ENCODE measurements at regions not wholly inside any gene's neighbourhood (a gene's known extent, or its start where the extent isn't known, plus 50 kb on each side); places are given as distances from the start of the nearest gene placed in this dataset.

DNA sequence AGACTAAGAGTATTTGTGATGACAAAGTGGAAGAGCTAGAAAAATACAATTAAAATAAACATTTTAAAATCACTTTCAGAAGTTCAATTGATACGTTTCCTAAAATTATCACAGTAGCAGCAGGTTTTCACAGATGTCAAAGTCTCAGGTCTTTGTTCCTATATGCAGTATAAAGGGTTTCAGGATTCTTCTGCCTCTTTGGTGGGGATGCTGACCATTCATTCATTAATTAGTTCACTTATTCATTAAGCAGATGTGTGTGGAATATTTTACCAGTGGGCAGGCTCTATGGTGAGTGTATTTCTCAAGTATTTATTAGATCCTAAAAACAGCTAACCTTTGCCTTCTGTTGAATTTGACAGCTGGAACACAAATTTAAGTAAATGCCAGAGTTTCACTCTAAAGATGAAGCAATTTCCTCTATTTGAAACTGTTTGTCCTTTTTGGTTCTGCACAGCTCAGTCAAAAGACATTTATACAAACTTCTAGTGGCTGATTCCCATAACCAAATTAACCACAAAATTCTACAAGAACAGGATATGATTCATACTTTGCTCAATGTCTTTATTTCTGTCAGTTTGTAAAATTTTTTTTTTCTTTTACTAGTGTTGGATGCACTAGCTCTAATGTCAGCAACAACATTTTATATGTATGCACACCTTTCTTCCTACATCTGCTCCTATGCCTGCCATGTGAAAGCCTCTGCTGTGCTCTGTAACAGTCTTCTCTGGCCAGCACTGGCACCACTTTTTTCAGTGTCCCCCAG, 75.9 kb upstream of the PRR16 start:
- Histone ChIP-seq H2AK5ac (ENCODE audit: low read length) (no peak overlapping the region), H3K27ac (ENCODE audit: low read depth, low read length) (no peak overlapping the region), H2BK15ac (replicated peaks; ENCODE audit: low read depth) (no peak overlapping the region), H3K56ac (ENCODE audit: low read length) (no peak overlapping the region), H3K9ac (ENCODE audit: low read length) (no peak overlapping the region), H3K23ac (ENCODE audit: low read length) (no peak overlapping the region), H4K8ac (ENCODE audit: low read depth, low read length) (no peak overlapping the region), H3K79me2 (ENCODE audit: control insufficient read depth, insufficient read depth, low read length) (no peaks in the 10 kb centered on the region), H2BK120ac (ENCODE audit: low read depth, low read length) (no peak overlapping the region), H2BK5ac (ENCODE audit: low read length) (no peak overlapping the region), H3K79me1 (ENCODE audit: low read length) (no peaks in the 10 kb centered on the region), H3K4me1 (ENCODE audit: control insufficient read depth, low read depth, low read length) (no peaks in the 10 kb centered on the region), H3K36me3 (ENCODE audit: control insufficient read depth, insufficient read depth, low read length) (no peaks in the 10 kb centered on the region), H3K27me3 (ENCODE audit: insufficient read depth, low read length, poor library complexity) (no peaks in the 10 kb centered on the region), H3K4ac (ENCODE audit: low read depth, low read length) (no peak overlapping the region), H3K4me3 (ENCODE audit: low read length) (no peak overlapping the region), H3K18ac (ENCODE audit: low read length) (no peak overlapping the region), H3K4me2 (ENCODE audit: low read length) (no peak overlapping the region), H4K5ac (ENCODE audit: low read length) (no peak overlapping the region)
- no peak for DNase-seq
- WGBS (ENCODE audit: extremely low coverage, insufficient coverage, low lambda C conversion rate): no CpG with 5 or more reads among the region's 1 CpG

DNA sequence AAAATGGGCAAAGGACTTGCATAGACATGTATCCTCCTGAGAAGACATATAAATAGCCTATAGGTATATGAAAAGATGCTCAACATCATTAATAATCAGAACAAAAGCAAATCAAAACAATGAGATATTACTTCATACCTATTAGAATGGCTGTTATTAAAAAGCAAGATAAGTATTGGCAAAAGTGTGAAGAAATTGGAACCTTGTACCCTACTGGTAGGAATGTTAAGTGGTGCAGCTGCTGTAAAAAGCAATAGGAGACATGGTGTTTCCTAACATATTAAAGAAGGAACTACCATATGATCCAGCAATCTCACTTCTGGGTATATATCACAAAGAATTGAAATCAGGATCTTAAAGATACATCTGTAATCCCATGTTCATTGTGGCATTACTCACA, 69.8 kb upstream of the PRR16 start:
- H3K36me3 ChIP-seq (ENCODE audit: control insufficient read depth, insufficient read depth, low read length): no peaks in the 10 kb centered on the region
- DNase-seq: no peak
- no peak overlapping the region for H3K56ac ChIP-seq (ENCODE audit: low read length)
- H2AK5ac ChIP-seq (ENCODE audit: low read length): no peak overlapping the region
- no peak overlapping the region for H2BK120ac ChIP-seq (ENCODE audit: low read depth, low read length)
- no peak overlapping the region for H2BK5ac ChIP-seq (ENCODE audit: low read length)
- H3K27ac ChIP-seq (ENCODE audit: low read depth, low read length): no peak overlapping the region
- H3K4me3 ChIP-seq (ENCODE audit: low read length): no peak overlapping the region
- H3K23ac ChIP-seq (ENCODE audit: low read length): no peak overlapping the region
- no peak overlapping the region for H4K8ac ChIP-seq (ENCODE audit: low read depth, low read length)
- no peak overlapping the region for H3K18ac ChIP-seq (ENCODE audit: low read length)
- no peaks in the 10 kb centered on the region for H3K4me1 ChIP-seq (ENCODE audit: control insufficient read depth, low read depth, low read length)
- H3K27me3 ChIP-seq (ENCODE audit: insufficient read depth, low read length, poor library complexity): no peaks in the 10 kb centered on the region
- no peak overlapping the region for H3K4ac ChIP-seq (ENCODE audit: low read depth, low read length)
- H4K5ac ChIP-seq (ENCODE audit: low read length): no peak overlapping the region
- H2BK15ac ChIP-seq (replicated peaks; ENCODE audit: low read depth): no peak overlapping the region
- no peaks in the 10 kb centered on the region for H3K79me1 ChIP-seq (ENCODE audit: low read length)
- no peaks in the 10 kb centered on the region for H3K79me2 ChIP-seq (ENCODE audit: control insufficient read depth, insufficient read depth, low read length)
- H3K9ac ChIP-seq (ENCODE audit: low read length): no peak overlapping the region
- no peak overlapping the region for H3K4me2 ChIP-seq (ENCODE audit: low read length)

- Histone ChIP-seq H2BK120ac (ENCODE audit: low read depth, low read length) (no peak overlapping the region), H3K18ac (ENCODE audit: low read length) (no peak overlapping the region), H2AK5ac (ENCODE audit: low read length) (no peak overlapping the region), H2BK5ac (ENCODE audit: low read length) (no peak overlapping the region), H3K27me3 (ENCODE audit: insufficient read depth, low read length, poor library complexity) (no peaks in the 10 kb centered on the region), H3K23ac (ENCODE audit: low read length) (no peak overlapping the region), H3K4me1 (ENCODE audit: control insufficient read depth, low read depth, low read length) (no peaks in the 10 kb centered on the region), H4K8ac (ENCODE audit: low read depth, low read length) (no peak overlapping the region), H3K56ac (ENCODE audit: low read length) (no peak overlapping the region), H3K9ac (ENCODE audit: low read length) (no peak overlapping the region), H3K27ac (ENCODE audit: low read depth, low read length) (no peak overlapping the region), H4K5ac (ENCODE audit: low read length) (no peak overlapping the region), H3K79me2 (ENCODE audit: control insufficient read depth, insufficient read depth, low read length) (no peaks in the 10 kb centered on the region), H3K4ac (ENCODE audit: low read depth, low read length) (no peak overlapping the region), H2BK15ac (replicated peaks; ENCODE audit: low read depth) (no peak overlapping the region), H3K36me3 (ENCODE audit: control insufficient read depth, insufficient read depth, low read length) (no peaks in the 10 kb centered on the region), H3K79me1 (ENCODE audit: low read length) (no peaks in the 10 kb centered on the region), H3K4me2 (ENCODE audit: low read length) (no peak overlapping the region), H3K4me3 (ENCODE audit: low read length) (no peak overlapping the region)
- DNase-seq: no peak
These were observed 67.9 kb upstream of the PRR16 start for GRCh38 chr5:120396186-120396585.

- no peak overlapping the region for H2BK5ac ChIP-seq (ENCODE audit: low read length)
- H3K9ac ChIP-seq (ENCODE audit: low read length): no peak overlapping the region
- H2BK15ac ChIP-seq (replicated peaks; ENCODE audit: low read depth): no peak overlapping the region
- H2AK5ac ChIP-seq (ENCODE audit: low read length): no peak overlapping the region
- H3K27me3 ChIP-seq (ENCODE audit: insufficient read depth, low read length, poor library complexity): no peaks in the 10 kb centered on the region
- WGBS (ENCODE audit: extremely low coverage, insufficient coverage, low lambda C conversion rate): no CpG with 5 or more reads among the region's 1 CpG
- H4K5ac ChIP-seq (ENCODE audit: low read length): no peak overlapping the region
- H3K18ac ChIP-seq (ENCODE audit: low read length): no peak overlapping the region
- H3K4me2 ChIP-seq (ENCODE audit: low read length): no peak overlapping the region
- H3K79me1 ChIP-seq (ENCODE audit: low read length): no peaks in the 10 kb centered on the region
- H3K27ac ChIP-seq (ENCODE audit: low read depth, low read length): no peak overlapping the region
- no peak overlapping the region for H3K4me3 ChIP-seq (ENCODE audit: low read length)
- DNase-seq: no peak
- no peaks in the 10 kb centered on the region for H3K4me1 ChIP-seq (ENCODE audit: control insufficient read depth, low read depth, low read length)
- no peaks in the 10 kb centered on the region for H3K36me3 ChIP-seq (ENCODE audit: control insufficient read depth, insufficient read depth, low read length)
- no peak overlapping the region for H3K4ac ChIP-seq (ENCODE audit: low read depth, low read length)
- H3K56ac ChIP-seq (ENCODE audit: low read length): no peak overlapping the region
- no peak overlapping the region for H4K8ac ChIP-seq (ENCODE audit: low read depth, low read length)
- no peaks in the 10 kb centered on the region for H3K79me2 ChIP-seq (ENCODE audit: control insufficient read depth, insufficient read depth, low read length)
- H3K23ac ChIP-seq (ENCODE audit: low read length): no peak overlapping the region
- no peak overlapping the region for H2BK120ac ChIP-seq (ENCODE audit: low read depth, low read length)
These were observed 63.7 kb upstream of the PRR16 start for GRCh38 chr5:120400356-120400755.

GRCh38 chr5:120402606-120403005, 61.5 kb upstream of the PRR16 start:
- Histone ChIP-seq H3K27ac (ENCODE audit: low read depth, low read length) (no peak overlapping the region), H2BK120ac (ENCODE audit: low read depth, low read length) (no peak overlapping the region), H3K4me2 (ENCODE audit: low read length) (no peak overlapping the region), H3K56ac (ENCODE audit: low read length) (no peak overlapping the region), H3K79me1 (ENCODE audit: low read length) (no peaks in the 10 kb centered on the region), H2BK15ac (replicated peaks; ENCODE audit: low read depth) (no peak overlapping the region), H3K18ac (ENCODE audit: low read length) (no peak overlapping the region), H3K4ac (ENCODE audit: low read depth, low read length) (no peak overlapping the region), H3K36me3 (ENCODE audit: control insufficient read depth, insufficient read depth, low read length) (no peaks in the 10 kb centered on the region), H2BK5ac (ENCODE audit: low read length) (no peak overlapping the region), H3K9ac (ENCODE audit: low read length) (no peak overlapping the region), H4K5ac (ENCODE audit: low read length) (no peak overlapping the region), H3K4me1 (ENCODE audit: control insufficient read depth, low read depth, low read length) (no peaks in the 10 kb centered on the region), H3K4me3 (ENCODE audit: low read length) (no peak overlapping the region), H3K27me3 (ENCODE audit: insufficient read depth, low read length, poor library complexity) (no peaks in the 10 kb centered on the region), H3K79me2 (ENCODE audit: control insufficient read depth, insufficient read depth, low read length) (no peaks in the 10 kb centered on the region), H2AK5ac (ENCODE audit: low read length) (no peak overlapping the region), H4K8ac (ENCODE audit: low read depth, low read length) (no peak overlapping the region), H3K23ac (ENCODE audit: low read length) (no peak overlapping the region)
- no peak for DNase-seq
- WGBS (ENCODE audit: extremely low coverage, insufficient coverage, low lambda C conversion rate): no CpG with 5 or more reads among the region's 2 CpGs

DNA sequence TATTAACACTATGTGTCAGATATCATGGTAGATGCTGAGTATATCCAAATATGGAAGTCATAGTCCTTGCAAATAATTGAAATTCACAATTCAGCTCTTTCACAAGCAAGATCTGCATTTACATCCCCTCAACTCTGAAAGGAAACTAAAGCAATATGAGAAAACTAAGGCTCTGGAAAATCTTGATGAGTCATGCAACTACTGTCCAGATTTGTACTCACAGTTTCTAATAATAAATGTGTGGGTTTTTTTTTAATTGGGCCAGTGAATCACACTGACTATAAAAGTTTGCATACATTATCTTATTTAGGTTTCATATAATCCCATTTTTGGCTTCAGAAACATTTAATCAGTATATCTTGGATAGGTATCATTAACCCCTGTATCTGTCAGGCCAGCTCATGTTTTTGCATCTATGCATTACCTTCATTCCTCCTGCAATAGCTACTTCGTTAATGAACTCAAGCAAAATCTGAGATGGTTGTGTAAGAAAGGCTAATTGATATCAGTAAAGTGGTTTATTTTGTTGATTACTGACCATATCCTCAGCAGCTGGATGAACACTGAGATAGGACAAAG, 58.7 kb upstream of the PRR16 start:
- no peak overlapping the region for H4K5ac ChIP-seq (ENCODE audit: low read length)
- no peak overlapping the region for H3K4me2 ChIP-seq (ENCODE audit: low read length)
- no peak overlapping the region for H3K56ac ChIP-seq (ENCODE audit: low read length)
- H3K27ac ChIP-seq (ENCODE audit: low read depth, low read length): no peak overlapping the region
- H4K8ac ChIP-seq (ENCODE audit: low read depth, low read length): no peak overlapping the region
- no peaks in the 10 kb centered on the region for H3K79me2 ChIP-seq (ENCODE audit: control insufficient read depth, insufficient read depth, low read length)
- no peaks in the 10 kb centered on the region for H3K27me3 ChIP-seq (ENCODE audit: insufficient read depth, low read length, poor library complexity)
- no peak overlapping the region for H3K9ac ChIP-seq (ENCODE audit: low read length)
- DNase-seq: no peak
- H2BK120ac ChIP-seq (ENCODE audit: low read depth, low read length): no peak overlapping the region
- no peaks in the 10 kb centered on the region for H3K4me1 ChIP-seq (ENCODE audit: control insufficient read depth, low read depth, low read length)
- no peaks in the 10 kb centered on the region for H3K36me3 ChIP-seq (ENCODE audit: control insufficient read depth, insufficient read depth, low read length)
- no CpG with 5 or more reads among the region's 1 CpG for WGBS (ENCODE audit: extremely low coverage, insufficient coverage, low lambda C conversion rate)
- no peak overlapping the region for H3K18ac ChIP-seq (ENCODE audit: low read length)
- H3K23ac ChIP-seq (ENCODE audit: low read length): no peak overlapping the region
- no peaks in the 10 kb centered on the region for H3K79me1 ChIP-seq (ENCODE audit: low read length)
- H3K4ac ChIP-seq (ENCODE audit: low read depth, low read length): no peak overlapping the region
- no peak overlapping the region for H3K4me3 ChIP-seq (ENCODE audit: low read length)
- H2AK5ac ChIP-seq (ENCODE audit: low read length): no peak overlapping the region
- no peak overlapping the region for H2BK5ac ChIP-seq (ENCODE audit: low read length)
- no peak overlapping the region for H2BK15ac ChIP-seq (replicated peaks; ENCODE audit: low read depth)

Data from mesendoderm (in vitro differentiated cells).